H1 (cell line): ENCODE measurements at regions not wholly inside any gene's neighbourhood (a gene's known extent, or its start where the extent isn't known, plus 50 kb on each side); places are given as distances from the start of the nearest gene placed in this dataset.

ENCODE experiments used
- CTCF ChIA-PET: fragments of 300-600 bp; sonication (Branson Sonifier 250); formaldehyde crosslinking; loops from one replicate; lab custom pipeline; 2021; ENCODE audit not compliant: partially characterized antibody; lab: Charles Lee
- POLR2A ChIA-PET: fragments of 300-600 bp; sonication (Branson Sonifier 250); formaldehyde crosslinking; loops from one replicate; lab custom pipeline; 2021; ENCODE audit warnings: inconsistent platforms; ENCODE audit not compliant: partially characterized antibody; lab: Charles Lee
- DNase-seq, 2 experiments: peaks; one replicate each; pipeline versions ENCODE4 v3.0.0 to v3.0.0-alpha.2; 2010 to 2022; ENCODE audit warnings: low spot score in 2 of 2, low read depth in 1 of 2, mixed read lengths in 1 of 2
- FAIRE-seq: peaks from 2 replicates; lab custom pipeline; 2011; peaks lifted over from hg19 to GRCh38; lab: Jason Lieb, UNC
- H2AFZ ChIP-seq: 2 replicates; pipeline ENCODE4 v1.8.1; 2012; ENCODE audit warnings: low read length, inconsistent platforms
- H2AK5ac ChIP-seq: 2 replicates; pipeline ENCODE4 v1.6.1; 2013; ENCODE audit warnings: low read depth, low read length
- H2BK120ac ChIP-seq: replicated peaks from 2 replicates; pipeline ENCODE3; 2013; ENCODE audit warnings: low read depth, low read length, inconsistent platforms
- H2BK12ac ChIP-seq: 2 replicates; pipeline ENCODE4 v1.6.1; 2013; ENCODE audit warnings: low read depth, low read length
- H2BK15ac ChIP-seq: 2 replicates; pipeline ENCODE4 v1.6.1; 2013; ENCODE audit warnings: low read length
- H2BK20ac ChIP-seq: 2 replicates; pipeline ENCODE4 v1.6.1; 2013; ENCODE audit warnings: low read length
- H2BK5ac ChIP-seq: 2 replicates; pipeline ENCODE4 v1.6.1; 2013; ENCODE audit warnings: low read depth, low read length
- H3K14ac ChIP-seq: 2 replicates; pipeline ENCODE4 v1.6.1; 2013; ENCODE audit warnings: inconsistent platforms; ENCODE audit not compliant: insufficient read length
- H3K18ac ChIP-seq: 2 replicates; pipeline ENCODE4 v1.6.1; 2013; ENCODE audit warnings: low read length; ENCODE audit errors: extremely low read depth
- H3K23ac ChIP-seq: 2 replicates; pipeline ENCODE4 v1.6.1; 2013; ENCODE audit warnings: inconsistent platforms; ENCODE audit not compliant: insufficient read length
- H3K23me2 ChIP-seq: 2 replicates; pipeline ENCODE4 v1.6.1; 2013; ENCODE audit warnings: low read depth, low read length
- H3K27ac ChIP-seq: 2 replicates; pipeline ENCODE4 v1.6.1; 2011; ENCODE audit warnings: low read depth, low read length, inconsistent platforms
- H3K27me3 ChIP-seq, 4 experiments: replicated peaks in 1 of 4; 1 replicate in 1 of 4; 2 replicates in 3 of 4; pipeline versions ENCODE4 v1.6.1 to v1.8.1; 2011 to 2013; ENCODE audit warnings: low read length in 3 of 4, mild to moderate bottlenecking in 3 of 4, inconsistent platforms in 2 of 4, mixed read lengths in 2 of 4, moderate library complexity in 1 of 4; ENCODE audit not compliant: control insufficient read depth in 3 of 4, insufficient read depth in 3 of 4; ENCODE audit errors: extremely low read depth in 1 of 4
- H3K36me3 ChIP-seq, 4 experiments: 2 replicates each; pipeline versions ENCODE4 v1.6.1 to v1.8.1; 2011 to 2013; ENCODE audit warnings: mild to moderate bottlenecking in 4 of 4, low read length in 3 of 4, moderate library complexity in 2 of 4, control low read depth in 1 of 4, inconsistent platforms in 1 of 4; ENCODE audit not compliant: insufficient read depth in 4 of 4, control insufficient read depth in 2 of 4
- H3K4ac ChIP-seq: replicated peaks from 2 replicates; pipeline ENCODE3; 2013; ENCODE audit warnings: low read length, low read depth, mixed read lengths, inconsistent platforms; ENCODE audit not compliant: insufficient read length
- H3K4me1 ChIP-seq, 4 experiments: replicated peaks in 1 of 4; 1 replicate in 1 of 4; 2 replicates in 3 of 4; pipeline versions ENCODE4 v1.6.1 to v1.8.1; 2011 to 2013; ENCODE audit warnings: low read length in 3 of 4, inconsistent platforms in 2 of 4, mixed read lengths in 1 of 4; ENCODE audit not compliant: insufficient read depth in 4 of 4, control insufficient read depth in 3 of 4
- H3K4me2 ChIP-seq, 2 experiments: 2 replicates each; pipeline versions ENCODE4 v1.6.1 to v1.8.1; 2011 to 2013; ENCODE audit warnings: low read depth in 2 of 2, low read length in 2 of 2, control low read depth in 1 of 2, inconsistent platforms in 1 of 2, mild to moderate bottlenecking in 1 of 2; ENCODE audit not compliant: insufficient read depth in 1 of 2
- H3K4me3 ChIP-seq, 4 experiments: fragments of 200-600, 300-600 bp in 1 of 4; sonication (generic), shearing (Covaris generic), sonication (Bioruptor Twin) in 1 of 4; 2 replicates each; pipeline versions ENCODE4 v1.5.1 to v1.8.1; 2011 to 2016; ENCODE audit warnings: low read length in 4 of 4, low read depth in 3 of 4, control low read depth in 2 of 4, inconsistent platforms in 2 of 4, mild to moderate bottlenecking in 2 of 4, mixed read lengths in 1 of 4, moderate library complexity in 1 of 4; ENCODE audit not compliant: insufficient read depth in 2 of 4; ENCODE audit errors: extremely low read depth in 1 of 4
- H3K56ac ChIP-seq: replicated peaks from 2 replicates; pipeline ENCODE3; 2013; ENCODE audit warnings: low read depth, mild to moderate bottlenecking, mixed read lengths, low read length, inconsistent platforms; ENCODE audit not compliant: insufficient read length
- H3K79me1 ChIP-seq: 2 replicates; pipeline ENCODE4 v1.6.1; 2013; ENCODE audit warnings: low read depth, low read length, control low read depth
- H3K79me2 ChIP-seq, 2 experiments: 2 replicates each; pipeline versions ENCODE4 v1.6.1 to v1.8.1; 2012 to 2013; ENCODE audit warnings: low read length in 2 of 2, mild to moderate bottlenecking in 2 of 2, inconsistent platforms in 1 of 2; ENCODE audit not compliant: insufficient read depth in 2 of 2, control insufficient read depth in 1 of 2
- H3K9ac ChIP-seq, 4 experiments: replicated peaks in 1 of 4; 1 replicate in 1 of 4; 2 replicates in 3 of 4; pipeline versions ENCODE4 v1.6.1 to v1.8.1; 2011 to 2013; ENCODE audit warnings: low read depth in 3 of 4, low read length in 3 of 4, control low read depth in 2 of 4, mild to moderate bottlenecking in 2 of 4, moderate library complexity in 2 of 4, inconsistent platforms in 1 of 4; ENCODE audit errors: extremely low read depth in 1 of 4
- H3K9me3 ChIP-seq, 2 experiments: 2 replicates each; pipeline versions ENCODE4 v1.6.1 to v1.8.1; 2012 to 2013; ENCODE audit warnings: mild to moderate bottlenecking in 2 of 2, moderate library complexity in 2 of 2, control low read depth in 1 of 2, inconsistent platforms in 1 of 2, low read depth in 1 of 2, low read length in 1 of 2, mixed read lengths in 1 of 2; ENCODE audit not compliant: insufficient read depth in 2 of 2
- H4K20me1 ChIP-seq, 2 experiments: replicated peaks in 1 of 2; 2 replicates each; pipeline versions ENCODE3 to v1.8.1; 2011 to 2013; ENCODE audit warnings: inconsistent platforms in 2 of 2, low read length in 2 of 2, mild to moderate bottlenecking in 1 of 2; ENCODE audit not compliant: insufficient read depth in 2 of 2, control insufficient read depth in 1 of 2
- H4K5ac ChIP-seq: 2 replicates; pipeline ENCODE4 v1.6.1; 2013; ENCODE audit warnings: low read length, low read depth, mixed read lengths, inconsistent platforms; ENCODE audit not compliant: insufficient read length
- H4K8ac ChIP-seq: 2 replicates; pipeline ENCODE4 v1.8.0; 2013; ENCODE audit warnings: mild to moderate bottlenecking, moderate library complexity, low read length, inconsistent platforms; ENCODE audit not compliant: insufficient read depth; ENCODE audit errors: extremely low read depth
- H4K91ac ChIP-seq: replicated peaks from 2 replicates; pipeline ENCODE3; 2013; ENCODE audit warnings: low read length, mixed read lengths, inconsistent platforms; ENCODE audit not compliant: insufficient read length
- CBX8 ChIP-seq: fragments of 300-800, 300-1000 bp; sonication (generic); IDR thresholded peaks from 2 replicates; pipeline ENCODE4 v1.7.1; 2016; ENCODE audit warnings: low read depth, low read length, borderline replicate concordance
- CHD2 ChIP-seq: IDR thresholded peaks from 2 replicates; pipeline ENCODE4 v1.6.1; 2012; ENCODE audit warnings: low read length, improper control_type of control experiment
- E2F6 ChIP-seq: IDR thresholded peaks from 2 replicates; pipeline ENCODE4 v1.6.1; 2012; ENCODE audit warnings: inconsistent platforms
- FOSL1 ChIP-seq: IDR thresholded peaks from 2 replicates; pipeline ENCODE4 v1.6.1; 2011; ENCODE audit warnings: mild to moderate bottlenecking, low read depth, low read length, moderate library complexity; ENCODE audit not compliant: insufficient read depth
- GTF2F1 ChIP-seq: IDR thresholded peaks from 2 replicates; pipeline ENCODE4 v1.6.1; 2012; ENCODE audit warnings: low read depth, low read length, improper control_type of control experiment, borderline replicate concordance
- HDAC2 ChIP-seq, 2 experiments: fragments of 300-600 bp in 1 of 2; sonication (generic) in 1 of 2; IDR thresholded peaks; 2 replicates each; pipeline ENCODE4 v1.6.1; 2011 to 2012; ENCODE audit warnings: low read depth in 2 of 2, low read length in 2 of 2, mild to moderate bottlenecking in 2 of 2, moderate library complexity in 2 of 2, borderline replicate concordance in 1 of 2, inconsistent platforms in 1 of 2
- NRF1 ChIP-seq: IDR thresholded peaks from 2 replicates; pipeline ENCODE4 v1.6.1; 2011; ENCODE audit warnings: mild to moderate bottlenecking, low read depth, low read length, improper control_type of control experiment
- RXRA ChIP-seq: IDR thresholded peaks from 2 replicates; pipeline ENCODE4 v1.6.1; 2011; ENCODE audit warnings: low read depth, mild to moderate bottlenecking, low read length, moderate library complexity; ENCODE audit not compliant: insufficient read depth
- SIRT6 ChIP-seq: IDR thresholded peaks from one replicate; pipeline ENCODE4 v1.7.1; 2012; ENCODE audit warnings: low read length, inconsistent platforms
- SP1 ChIP-seq: IDR thresholded peaks from 2 replicates; pipeline ENCODE4 v1.6.1; 2011; ENCODE audit warnings: low read depth, low read length
- SRF ChIP-seq: IDR thresholded peaks from 2 replicates; pipeline ENCODE4 v1.6.1; 2011; ENCODE audit warnings: mild to moderate bottlenecking, low read depth, low read length, moderate library complexity
- TAF7 ChIP-seq: optimal IDR thresholded peaks from 2 replicates; pipeline ENCODE3; 2011; ENCODE audit warnings: low read depth, mild to moderate bottlenecking, inconsistent platforms, low read length, moderate library complexity, borderline replicate concordance
- USF2 ChIP-seq: IDR thresholded peaks from 2 replicates; pipeline ENCODE4 v1.6.1; 2011; ENCODE audit warnings: low read length, improper control_type of control experiment
- WGBS, 2 experiments: shearing (Covaris generic) in 1 of 2; methylation state at CpG; one replicate each; pipeline versions ENCODE4 v1.1.6 to v1.1.7; 2013 to 2015; ENCODE audit warnings: low lambda C conversion rate in 2 of 2, mixed read lengths in 2 of 2, inconsistent platforms in 1 of 2, low coverage in 1 of 2, missing lambda C conversion rate in 1 of 2; ENCODE audit not compliant: insufficient replicate concordance in 2 of 2, insufficient coverage in 1 of 2, insufficient read length in 1 of 2; ENCODE audit errors: extremely low coverage in 1 of 2, missing lambda C conversion rate in 1 of 2; 5-methylcytosine and 5-hydroxymethylcytosine counted together

GRCh38 chr3:74273091-74273490 lies 341.4 kb downstream of the CNTN3 start:
- Histone ChIP-seq H2AFZ (no peak overlapping the region), H3K18ac (no peak overlapping the region), H2BK12ac (no peak overlapping the region), H3K23ac (no peak overlapping the region), H3K79me1 (no peaks in the 10 kb centered on the region), H4K5ac (no peak overlapping the region), H2BK5ac (no peak overlapping the region), H2BK15ac (no peak overlapping the region), H3K27ac (no peak overlapping the region), H4K20me1 (peaks cover 0 to 1% of the 10 kb centered on the region in 2 experiments), H3K56ac (no peak overlapping the region), H3K9ac (no peak overlapping the region), H2BK120ac (no peak overlapping the region), H3K4me2 (no peak overlapping the region), H3K4ac (no peak overlapping the region), H4K91ac (no peak overlapping the region), H3K36me3 (no peaks in the 10 kb centered on the region), H2AK5ac (no peak overlapping the region), H3K79me2 (no peaks in the 10 kb centered on the region), H3K4me3 (no peak overlapping the region), H3K23me2 (no peaks in the 10 kb centered on the region), H3K27me3 (no peaks in the 10 kb centered on the region), H2BK20ac (no peak overlapping the region), H4K8ac (no peak overlapping the region), H3K4me1 (peaks cover 0 to 2% (median 0%) of the 10 kb centered on the region in 4 experiments; a peak in 1 of 7 replicates), H3K14ac (no peak overlapping the region), H3K9me3 (no peaks in the 10 kb centered on the region)
- TF ChIP-seq SRF: no peak
- no peak for TF ChIP-seq HDAC2 (IDR thresholded peaks at IDR 0.05; ENCODE audit: borderline replicate concordance in 1 of 2, low read depth in 2 of 2, low read length in 2 of 2)
- TF ChIP-seq CHD2: no peak
- no peak for TF ChIP-seq E2F6
- TF ChIP-seq FOSL1: no peak
- no peak for TF ChIP-seq TAF7
- no peak for TF ChIP-seq NRF1
- no peak for TF ChIP-seq CBX8
- no peak for TF ChIP-seq SP1
- TF ChIP-seq USF2: no peak
- no peak for TF ChIP-seq SIRT6
- no peak for TF ChIP-seq RXRA
- TF ChIP-seq GTF2F1: no peak
- DNase-seq: no peak
- ChIA-PET CTCF (interaction anchor here (1.2 to 1.5 kb wide), 2 partner anchors 9 to 16 kb away, joined by 3 to 4 read pairs; no protein-coding TSS in a partner anchor), POLR2A (no interaction called here)
- no peak for FAIRE-seq
- WGBS, 2 experiments: 82% methylated on average over 4 of the region's 4 CpGs; no CpG with 5 or more reads in 1 of the 2 experiments
